GM23338 (cell line): ENCODE measurements at regions not wholly inside any gene's neighbourhood (a gene's known extent, or its start where the extent isn't known, plus 50 kb on each side); places are given as distances from the start of the nearest gene placed in this dataset.

Experiments
- ATAC-seq: fragments of 200-7000 bp; cut with Tn5 transposase; 3 replicates; pipeline ENCODE4 v1.9.1; 2020
- DNase-seq: peaks from one replicate; pipeline ENCODE4 v3.0.0-alpha.2; 2015; ENCODE audit warnings: low spot score
- H2AFZ ChIP-seq: fragments of 200-600 bp; sonication (generic); 2 replicates; pipeline ENCODE4 v1.8.0; 2016; ENCODE audit warnings: antibody characterized with exemption, mild to moderate bottlenecking, moderate library complexity
- H3F3A ChIP-seq: fragments of 200-600 bp; sonication (generic); replicated peaks from 2 replicates; pipeline ENCODE4 v1.8.0; 2017; ENCODE audit warnings: antibody characterized with exemption, mixed run types, low read depth
- H3K27ac ChIP-seq: fragments of 200-600 bp; sonication (generic); 2 replicates; pipeline ENCODE4 v1.6.1; 2016; ENCODE audit warnings: low read depth
- H3K27me3 ChIP-seq: fragments of 200-600 bp; sonication (generic); 2 replicates; pipeline ENCODE4 v1.8.0; 2016; ENCODE audit warnings: mild to moderate bottlenecking, mixed run types, moderate library complexity; ENCODE audit not compliant: insufficient read depth
- H3K36me3 ChIP-seq: fragments of 200-600 bp; sonication (generic); 2 replicates; pipeline ENCODE4 v1.8.0; 2016; ENCODE audit warnings: mild to moderate bottlenecking; ENCODE audit not compliant: insufficient read depth
- H3K4me1 ChIP-seq: fragments of 200-600 bp; sonication (generic); 2 replicates; pipeline ENCODE4 v1.8.0; 2016; ENCODE audit warnings: mild to moderate bottlenecking, moderate library complexity; ENCODE audit not compliant: insufficient read depth
- H3K4me2 ChIP-seq: fragments of 200-600 bp; sonication (generic); 2 replicates; pipeline ENCODE4 v1.7.1; 2017; ENCODE audit warnings: mixed run types
- H3K4me3 ChIP-seq: fragments of 200-600 bp; sonication (generic); 2 replicates; pipeline ENCODE4 v1.6.1; 2016; ENCODE audit warnings: mixed run types
- H3K79me2 ChIP-seq: fragments of 200-600 bp; sonication (generic); replicated peaks from 2 replicates; pipeline ENCODE4 v1.8.0; 2017; ENCODE audit warnings: mild to moderate bottlenecking; ENCODE audit not compliant: insufficient read depth
- H3K9me2 ChIP-seq: fragments of 200-600 bp; sonication (generic); 2 replicates; pipeline ENCODE4 v1.8.0; 2017; ENCODE audit not compliant: insufficient read depth
- H4K20me1 ChIP-seq: fragments of 200-600 bp; sonication (generic); replicated peaks from 2 replicates; pipeline ENCODE4 v1.8.0; 2017; ENCODE audit warnings: mild to moderate bottlenecking; ENCODE audit not compliant: insufficient read depth
- H3K27ac Mint-ChIP-seq: 2 replicates; pipeline ENCODE4 v1.8.0; 2020; ENCODE audit warnings: inconsistent platforms, mild to moderate bottlenecking, moderate library complexity, mixed read lengths
- H3K27me3 Mint-ChIP-seq: 3 replicates; pipeline ENCODE4 v1.8.0; 2022; ENCODE audit warnings: low read depth, mild to moderate bottlenecking, moderate library complexity, mixed read lengths, inconsistent platforms; ENCODE audit not compliant: insufficient read depth, poor library complexity
- H3K36me3 Mint-ChIP-seq: 3 replicates; pipeline ENCODE4 v1.8.0; 2021; ENCODE audit warnings: low read depth, mild to moderate bottlenecking, inconsistent platforms, moderate library complexity, mixed read lengths
- H3K4me1 Mint-ChIP-seq: 3 replicates; pipeline ENCODE4 v1.8.0; 2020; ENCODE audit warnings: mild to moderate bottlenecking, inconsistent platforms, mixed read lengths
- H3K4me3 Mint-ChIP-seq: 3 replicates; pipeline ENCODE4 v1.8.0; 2021; ENCODE audit warnings: moderate library complexity, mild to moderate bottlenecking, inconsistent platforms, mixed read lengths
- H3K9me3 Mint-ChIP-seq: 3 replicates; pipeline ENCODE4 v1.8.0; 2020; ENCODE audit warnings: moderate library complexity, mild to moderate bottlenecking, inconsistent platforms, mixed read lengths
- CREB1 ChIP-seq: fragments of 250-450 bp; sonication (Bioruptor Pico); IDR thresholded peaks from 2 replicates; pipeline ENCODE4 v1.5.0; 2020; ENCODE audit warnings: low read depth, mild to moderate bottlenecking, moderate library complexity
- CTCF ChIP-seq, 2 experiments: fragments of 200-600 bp in 1 of 2; sonication (generic) in 1 of 2; conservative IDR thresholded peaks; 2 replicates each; pipeline versions ENCODE4 v1.5.1 to v1.6.1; 2016 to 2017; ENCODE audit warnings: antibody characterized with exemption in 2 of 2, low read depth in 2 of 2, mild to moderate bottlenecking in 2 of 2, moderate library complexity in 1 of 2
- EZH2 ChIP-seq: fragments of 200-600 bp; sonication (generic); IDR thresholded peaks from one replicate; pipeline ENCODE4 v1.8.0; 2017; ENCODE audit warnings: antibody characterized with exemption, mild to moderate bottlenecking, low read depth; ENCODE audit not compliant: unreplicated experiment
- EZH2phosphoT487 ChIP-seq: fragments of 200-600 bp; sonication (generic); IDR thresholded peaks from one replicate; pipeline ENCODE4 v1.8.1; 2018; ENCODE audit warnings: antibody characterized with exemption; ENCODE audit not compliant: unreplicated experiment
- JUNB ChIP-seq: IDR thresholded peaks from one replicate; pipeline ENCODE4 v1.6.1; 2016; ENCODE audit warnings: antibody characterized with exemption; ENCODE audit not compliant: unreplicated experiment
- NANOG ChIP-seq: IDR thresholded peaks from 2 replicates; pipeline ENCODE4 v1.6.1; 2016; ENCODE audit warnings: antibody characterized with exemption, borderline replicate concordance
- POLR2AphosphoS5 ChIP-seq: IDR thresholded peaks from 2 replicates; pipeline ENCODE4 v1.6.1; 2016; ENCODE audit warnings: antibody characterized with exemption, low read depth
- REST ChIP-seq: IDR thresholded peaks from one replicate; pipeline ENCODE4 v1.6.1; 2018; ENCODE audit warnings: antibody characterized with exemption; ENCODE audit not compliant: unreplicated experiment
- STAT1 ChIP-seq: IDR thresholded peaks from one replicate; pipeline ENCODE4 v1.6.1; 2016; ENCODE audit warnings: antibody characterized with exemption; ENCODE audit not compliant: unreplicated experiment
- ZNF114 ChIP-seq: fragments of 250-450 bp; sonication (Bioruptor Pico); IDR thresholded peaks from 2 replicates; pipeline ENCODE4 v1.5.0; 2020; ENCODE audit warnings: mild to moderate bottlenecking, moderate library complexity
- ZNF331 ChIP-seq: fragments of 250-450 bp; sonication (Bioruptor Pico); IDR thresholded peaks from 2 replicates; pipeline ENCODE4 v1.5.0; 2020; ENCODE audit warnings: low read depth, mild to moderate bottlenecking, moderate library complexity
- TF ChIP-seq, protein P1 (sequence below): IDR thresholded peaks from 2 replicates; pipeline ENCODE4 v1.6.1; 2016; ENCODE audit warnings: antibody characterized with exemption
- TF ChIP-seq, protein P2 (sequence below): fragments of 250-450 bp; sonication (Bioruptor Pico); IDR thresholded peaks from 2 replicates; pipeline ENCODE4 v1.5.0; 2020; ENCODE audit warnings: mild to moderate bottlenecking, moderate library complexity

- H3K36me3 Mint-ChIP-seq, result no peaks in the 10 kb centered on the region
- H3K9me3 Mint-ChIP-seq, result no peaks in the 10 kb centered on the region
- no peak overlapping the region for H3K4me3 Mint-ChIP-seq
- Histone ChIP-seq H3K27ac (no peak overlapping the region), H3F3A (no peaks in the 10 kb centered on the region), H3K79me2 (no peaks in the 10 kb centered on the region), H3K4me2 (no peak overlapping the region), H2AFZ (no peak overlapping the region), H3K4me1 (no peaks in the 10 kb centered on the region), H3K4me3 (no peak overlapping the region), H4K20me1 (no peaks in the 10 kb centered on the region), H3K27me3 (no peaks in the 10 kb centered on the region), H3K9me2 (no peaks in the 10 kb centered on the region), H3K36me3 (no peaks in the 10 kb centered on the region)
- ATAC-seq (no peak), DNase-seq (no peak)
- no peaks in the 10 kb centered on the region; the same call in 2 of the 3 replicates for H3K4me1 Mint-ChIP-seq
- H3K27ac Mint-ChIP-seq, result no peak overlapping the region
- TF ChIP-seq JUNB (no peak), NANOG (no peak), EZH2 (no peak), ZNF114 (CRISPR knock-in tag) (no peak), STAT1 (no peak), CTCF (conservative IDR thresholded peaks at IDR 0.05; ENCODE audit: low read depth in 2 of 2) (no peak), ZNF331 (CRISPR knock-in tag) (no peak), CREB1 (CRISPR knock-in tag) (no peak), POLR2AphosphoS5 (no peak), EZH2phosphoT487 (no peak), REST (no peak)
- TF ChIP-seq, protein P1, sequence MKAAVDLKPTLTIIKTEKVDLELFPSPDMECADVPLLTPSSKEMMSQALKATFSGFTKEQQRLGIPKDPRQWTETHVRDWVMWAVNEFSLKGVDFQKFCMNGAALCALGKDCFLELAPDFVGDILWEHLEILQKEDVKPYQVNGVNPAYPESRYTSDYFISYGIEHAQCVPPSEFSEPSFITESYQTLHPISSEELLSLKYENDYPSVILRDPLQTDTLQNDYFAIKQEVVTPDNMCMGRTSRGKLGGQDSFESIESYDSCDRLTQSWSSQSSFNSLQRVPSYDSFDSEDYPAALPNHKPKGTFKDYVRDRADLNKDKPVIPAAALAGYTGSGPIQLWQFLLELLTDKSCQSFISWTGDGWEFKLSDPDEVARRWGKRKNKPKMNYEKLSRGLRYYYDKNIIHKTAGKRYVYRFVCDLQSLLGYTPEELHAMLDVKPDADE, result no peak
- TF ChIP-seq, protein P2, sequence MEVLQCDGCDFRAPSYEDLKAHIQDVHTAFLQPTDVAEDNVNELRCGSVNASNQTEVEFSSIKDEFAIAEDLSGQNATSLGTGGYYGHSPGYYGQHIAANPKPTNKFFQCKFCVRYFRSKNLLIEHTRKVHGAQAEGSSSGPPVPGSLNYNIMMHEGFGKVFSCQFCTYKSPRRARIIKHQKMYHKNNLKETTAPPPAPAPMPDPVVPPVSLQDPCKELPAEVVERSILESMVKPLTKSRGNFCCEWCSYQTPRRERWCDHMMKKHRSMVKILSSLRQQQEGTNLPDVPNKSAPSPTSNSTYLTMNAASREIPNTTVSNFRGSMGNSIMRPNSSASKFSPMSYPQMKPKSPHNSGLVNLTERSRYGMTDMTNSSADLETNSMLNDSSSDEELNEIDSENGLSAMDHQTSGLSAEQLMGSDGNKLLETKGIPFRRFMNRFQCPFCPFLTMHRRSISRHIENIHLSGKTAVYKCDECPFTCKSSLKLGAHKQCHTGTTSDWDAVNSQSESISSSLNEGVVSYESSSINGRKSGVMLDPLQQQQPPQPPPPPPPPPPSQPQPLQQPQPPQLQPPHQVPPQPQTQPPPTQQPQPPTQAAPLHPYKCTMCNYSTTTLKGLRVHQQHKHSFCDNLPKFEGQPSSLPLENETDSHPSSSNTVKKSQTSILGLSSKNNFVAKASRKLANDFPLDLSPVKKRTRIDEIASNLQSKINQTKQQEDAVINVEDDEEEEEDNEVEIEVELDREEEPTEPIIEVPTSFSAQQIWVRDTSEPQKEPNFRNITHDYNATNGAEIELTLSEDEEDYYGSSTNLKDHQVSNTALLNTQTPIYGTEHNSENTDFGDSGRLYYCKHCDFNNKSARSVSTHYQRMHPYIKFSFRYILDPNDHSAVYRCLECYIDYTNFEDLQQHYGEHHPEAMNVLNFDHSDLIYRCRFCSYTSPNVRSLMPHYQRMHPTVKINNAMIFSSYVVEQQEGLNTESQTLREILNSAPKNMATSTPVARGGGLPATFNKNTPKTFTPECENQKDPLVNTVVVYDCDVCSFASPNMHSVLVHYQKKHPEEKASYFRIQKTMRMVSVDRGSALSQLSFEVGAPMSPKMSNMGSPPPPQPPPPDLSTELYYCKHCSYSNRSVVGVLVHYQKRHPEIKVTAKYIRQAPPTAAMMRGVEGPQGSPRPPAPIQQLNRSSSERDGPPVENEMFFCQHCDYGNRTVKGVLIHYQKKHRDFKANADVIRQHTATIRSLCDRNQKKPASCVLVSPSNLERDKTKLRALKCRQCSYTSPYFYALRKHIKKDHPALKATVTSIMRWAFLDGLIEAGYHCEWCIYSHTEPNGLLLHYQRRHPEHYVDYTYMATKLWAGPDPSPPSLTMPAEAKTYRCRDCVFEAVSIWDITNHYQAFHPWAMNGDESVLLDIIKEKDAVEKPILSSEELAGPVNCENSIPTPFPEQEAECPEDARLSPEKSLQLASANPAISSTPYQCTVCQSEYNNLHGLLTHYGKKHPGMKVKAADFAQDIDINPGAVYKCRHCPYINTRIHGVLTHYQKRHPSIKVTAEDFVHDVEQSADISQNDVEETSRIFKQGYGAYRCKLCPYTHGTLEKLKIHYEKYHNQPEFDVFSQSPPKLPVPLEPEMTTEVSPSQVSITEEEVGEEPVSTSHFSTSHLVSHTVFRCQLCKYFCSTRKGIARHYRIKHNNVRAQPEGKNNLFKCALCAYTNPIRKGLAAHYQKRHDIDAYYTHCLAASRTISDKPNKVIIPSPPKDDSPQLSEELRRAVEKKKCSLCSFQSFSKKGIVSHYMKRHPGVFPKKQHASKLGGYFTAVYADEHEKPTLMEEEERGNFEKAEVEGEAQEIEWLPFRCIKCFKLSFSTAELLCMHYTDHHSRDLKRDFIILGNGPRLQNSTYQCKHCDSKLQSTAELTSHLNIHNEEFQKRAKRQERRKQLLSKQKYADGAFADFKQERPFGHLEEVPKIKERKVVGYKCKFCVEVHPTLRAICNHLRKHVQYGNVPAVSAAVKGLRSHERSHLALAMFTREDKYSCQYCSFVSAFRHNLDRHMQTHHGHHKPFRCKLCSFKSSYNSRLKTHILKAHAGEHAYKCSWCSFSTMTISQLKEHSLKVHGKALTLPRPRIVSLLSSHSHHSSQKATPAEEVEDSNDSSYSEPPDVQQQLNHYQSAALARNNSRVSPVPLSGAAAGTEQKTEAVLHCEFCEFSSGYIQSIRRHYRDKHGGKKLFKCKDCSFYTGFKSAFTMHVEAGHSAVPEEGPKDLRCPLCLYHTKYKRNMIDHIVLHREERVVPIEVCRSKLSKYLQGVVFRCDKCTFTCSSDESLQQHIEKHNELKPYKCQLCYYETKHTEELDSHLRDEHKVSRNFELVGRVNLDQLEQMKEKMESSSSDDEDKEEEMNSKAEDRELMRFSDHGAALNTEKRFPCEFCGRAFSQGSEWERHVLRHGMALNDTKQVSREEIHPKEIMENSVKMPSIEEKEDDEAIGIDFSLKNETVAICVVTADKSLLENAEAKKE, result no peak
- no peaks in the 10 kb centered on the region for H3K27me3 Mint-ChIP-seq
Observed at GRCh38 chrX:66889418-66889817, 250.5 kb upstream of the EDA2R start.
